ENCODE measurements at regions not wholly inside any gene's neighbourhood (a gene's known extent, or its start where the extent isn't known, plus 50 kb on each side); places are given as distances from the start of the nearest gene placed in this dataset.

- ChIA-PET CTCF (no interaction called here), SMC1A (ENCODE audit: uncharacterized antibody, unreplicated experiment) (no interaction called here), POLR2A (no interaction called here), RAD21 (ENCODE audit: unreplicated experiment) (no interaction called here)
- ATAC-seq (no peak), DNase-seq (ENCODE audit: low read depth, low spot score) (no peak), FAIRE-seq (no peak)
- no TSS peak for BruUV-seq (replicated peaks)
- no peaks in the 10 kb centered on the region for H3K79me2 ChIP-seq (ENCODE audit: control insufficient read depth, insufficient read depth, low read length)
- H3K4me3 ChIP-seq: no peak overlapping the region
- H3K27me3 ChIP-seq (replicated peaks in 1 of 2; ENCODE audit: control insufficient read depth in 2 of 2, insufficient read depth in 2 of 2, low read length in 1 of 2): no peaks in the 10 kb centered on the region
- intact Hi-C loops (cut with micrococcal nuclease; ENCODE audit: unreplicated experiment): no loop called here
- H3K27ac ChIP-seq (ENCODE audit: control insufficient read depth, insufficient read depth): no peak overlapping the region
- 0% methylated on average over 3 of the region's 3 CpGs for WGBS (ENCODE audit: insufficient coverage, insufficient replicate concordance, low lambda C conversion rate, missing lambda C conversion rate)
- no peaks in the 10 kb centered on the region for H3K36me3 ChIP-seq (ENCODE audit: control insufficient read depth in 2 of 2, insufficient read depth in 2 of 2, low read length in 1 of 2)
- H2AFZ ChIP-seq (ENCODE audit: control insufficient read depth, low read depth, low read length): no peak overlapping the region
- H3K9me3 ChIP-seq (replicated peaks; ENCODE audit: control insufficient read depth, insufficient read depth, low read length): no peaks in the 10 kb centered on the region
- no peaks in the 10 kb centered on the region for H4K20me1 ChIP-seq (ENCODE audit: control insufficient read depth, insufficient read depth)
- TF ChIP-seq RUNX3 (IDR thresholded peaks at IDR 0.05; ENCODE audit: low read length) (no peak), RAD51 (IDR thresholded peaks at IDR 0.05) (no peak), FOXK2 (IDR thresholded peaks at IDR 0.05) (no peak), MTA3 (IDR thresholded peaks at IDR 0.05; ENCODE audit: borderline replicate concordance, low read length) (no peak), DPF2 (IDR thresholded peaks at IDR 0.05) (no peak), KAT2A (conservative IDR thresholded peaks at IDR 0.05; ENCODE audit: control insufficient read depth, low read depth, low read length) (no peak), GABPA (IDR thresholded peaks at IDR 0.05; ENCODE audit: low read depth) (no peak), SUZ12 (IDR thresholded peaks at IDR 0.05; ENCODE audit: unreplicated experiment) (no peak), PBX3 (IDR thresholded peaks at IDR 0.05; ENCODE audit: insufficient replicate concordance, low read depth, low read length) (no peak), MAX (IDR thresholded peaks at IDR 0.05; ENCODE audit: low read depth, low read length) (no peak), HDAC2 (IDR thresholded peaks at IDR 0.05) (no peak), HDAC6 (IDR thresholded peaks at IDR 0.05; ENCODE audit: unreplicated experiment) (no peak), CEBPB (IDR thresholded peaks at IDR 0.05; ENCODE audit: borderline replicate concordance in 1 of 2, low read depth in 2 of 2, low read length in 2 of 2) (no peak), E2F8 (IDR thresholded peaks at IDR 0.05; ENCODE audit: low read depth, partially characterized antibody) (no peak), SREBF2 (IDR thresholded peaks at IDR 0.05; ENCODE audit: low read length) (no peak), SRF (IDR thresholded peaks at IDR 0.05; ENCODE audit: low read depth in 2 of 2, low read length in 2 of 2) (no peak), HSF1 (IDR thresholded peaks at IDR 0.05; ENCODE audit: low read depth, low read length) (no peak), ZNF217 (IDR thresholded peaks at IDR 0.05) (no peak)
- no peak overlapping the region for H3K9ac ChIP-seq (ENCODE audit: control insufficient read depth, insufficient read depth, low read length)
- H3K4me2 ChIP-seq (ENCODE audit: control insufficient read depth, insufficient read depth): no peak overlapping the region
- H3K4me1 ChIP-seq (ENCODE audit: control insufficient read depth, insufficient read depth, low read length): no peaks in the 10 kb centered on the region
- in situ Hi-C loops (cut with MboI): no loop called here
Observed at GRCh38 chr3:29099296-29099695, 181.6 kb upstream of the RBMS3 start.

Data from GM12878 (cell line).